Suprapubic skin (tissue), 4 donors: ENCODE measurements at regions not wholly inside any gene's neighbourhood (a gene's known extent, or its start where the extent isn't known, plus 50 kb on each side); places are given as distances from the start of the nearest gene placed in this dataset.

Experiments used
- CTCF ChIP-seq, 2 donors: fragments of 200-600 bp in 1 of 2; fragments of 450-650 bp in 1 of 2; sonication (generic) in 1 of 2; IDR thresholded peaks; one replicate each; pipeline ENCODE4 v1.5.1; 2016 to 2019; ENCODE audit warnings: antibody characterized with exemption in 2 of 2, mild to moderate bottlenecking in 1 of 2, moderate library complexity in 1 of 2
- EP300 ChIP-seq: sonication (generic); formaldehyde crosslinking; IDR thresholded peaks from one replicate; pipeline ENCODE4 v1.6.1; 2017; ENCODE audit warnings: antibody characterized with exemption
- POLR2A ChIP-seq, 2 donors: fragments of 450-650 bp; IDR thresholded peaks; one replicate each; pipeline ENCODE4 v1.6.1; 2017; ENCODE audit warnings: antibody characterized with exemption in 2 of 2, mild to moderate bottlenecking in 2 of 2, moderate library complexity in 2 of 2
- POLR2AphosphoS5 ChIP-seq, 3 donors: sonication (generic); formaldehyde crosslinking; IDR thresholded peaks; one replicate each; pipeline ENCODE4 v1.6.1; 2017; ENCODE audit warnings: antibody characterized with exemption in 3 of 3

- TF ChIP-seq CTCF (IDR thresholded peaks at IDR 0.05), result no peak
- TF ChIP-seq POLR2A (IDR thresholded peaks at IDR 0.05), result no peak
- no peak for TF ChIP-seq POLR2AphosphoS5 (IDR thresholded peaks at IDR 0.05)
- TF ChIP-seq EP300, result no peak
Observed at GRCh38 chr6:170091639-170092579, 199.0 kb downstream of the DLL1 start.
